GM18511 (cell line): ENCODE measurements at regions not wholly inside any gene's neighbourhood (a gene's known extent, or its start where the extent isn't known, plus 50 kb on each side); places are given as distances from the start of the nearest gene placed in this dataset.

Experiments
- ATAC-seq: cut with Tn5 transposase; IDR thresholded peaks from one replicate; pipeline ENCODE4 v1.9.1; 2021; ENCODE audit warnings: mild to moderate bottlenecking, moderate library complexity; ENCODE audit not compliant: unreplicated experiment

DNA sequence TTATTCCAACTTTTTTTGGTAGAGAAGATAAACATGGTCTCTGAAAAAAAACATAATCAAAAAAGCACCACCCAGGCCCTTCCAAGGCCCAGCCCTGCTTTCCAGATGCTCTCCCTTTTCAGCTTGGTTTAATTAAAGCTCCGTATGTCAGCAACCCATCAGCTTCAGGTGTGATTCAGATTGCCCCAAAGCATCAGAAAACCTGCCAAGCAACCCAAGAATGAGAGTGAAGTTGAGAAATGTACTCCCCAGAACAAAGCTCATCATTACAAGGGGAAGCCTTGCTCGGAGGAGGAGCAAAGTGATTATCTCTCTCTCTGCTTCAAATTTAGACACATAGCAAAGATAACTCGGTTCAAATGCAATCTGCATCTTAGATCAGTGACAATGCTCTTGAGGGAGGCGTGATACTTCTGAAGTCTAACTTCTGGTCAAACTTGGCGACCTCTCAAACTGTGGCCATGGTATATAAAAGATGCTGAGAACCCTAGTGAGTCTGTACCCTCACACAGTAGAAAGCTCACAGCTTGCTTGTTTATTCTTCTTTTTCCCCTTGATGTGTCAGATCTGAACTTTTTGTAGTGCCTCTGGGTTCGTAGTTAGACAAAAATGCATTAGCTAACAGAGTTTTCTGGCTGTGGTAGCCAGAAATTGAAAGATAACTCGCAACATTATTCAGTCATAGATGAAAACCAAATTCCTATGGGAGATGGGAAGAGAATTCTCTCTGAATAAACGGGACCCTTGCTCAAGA is 63.3 kb upstream of the ZC3H11B start:
- ATAC-seq, result no peak

DNA sequence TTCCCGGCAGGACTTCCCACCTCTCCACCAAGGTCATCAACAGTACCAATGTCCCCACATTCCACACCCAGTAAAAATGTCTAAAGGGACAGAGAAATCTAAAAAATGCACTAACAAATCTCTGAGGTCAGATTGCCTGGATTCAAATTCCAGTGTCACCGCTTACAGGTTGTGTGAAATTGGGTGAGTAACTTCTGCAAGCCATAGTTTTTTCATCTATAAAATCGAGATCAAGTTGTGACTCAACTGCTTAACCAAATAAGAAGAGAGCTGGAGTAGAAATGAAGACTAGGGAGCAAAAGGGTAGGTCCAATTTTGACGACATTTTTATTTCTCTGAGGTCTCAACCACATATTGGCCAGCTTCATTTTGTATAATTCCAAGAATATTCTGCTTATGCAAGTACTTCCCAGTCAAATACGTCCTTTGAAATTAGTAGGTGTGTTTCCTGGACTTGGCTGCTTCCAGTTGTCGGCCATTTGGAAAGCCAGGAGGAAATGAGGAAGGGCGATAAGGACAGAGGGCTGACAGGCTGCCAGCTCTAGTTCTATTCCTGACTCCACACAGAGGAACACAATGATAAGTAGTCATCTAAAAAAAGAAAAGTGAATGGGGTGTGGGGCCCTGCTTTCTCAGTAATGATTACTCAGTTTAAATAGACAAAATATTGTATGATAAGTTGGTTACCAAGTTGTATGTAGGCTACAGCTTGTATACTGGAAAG is 57.7 kb upstream of the ZC3H11B start:
- ATAC-seq, result no peak

GRCh38 chr1:219669556-219669955 is 56.7 kb upstream of the ZC3H11B start:
- ATAC-seq, result no peak

DNA sequence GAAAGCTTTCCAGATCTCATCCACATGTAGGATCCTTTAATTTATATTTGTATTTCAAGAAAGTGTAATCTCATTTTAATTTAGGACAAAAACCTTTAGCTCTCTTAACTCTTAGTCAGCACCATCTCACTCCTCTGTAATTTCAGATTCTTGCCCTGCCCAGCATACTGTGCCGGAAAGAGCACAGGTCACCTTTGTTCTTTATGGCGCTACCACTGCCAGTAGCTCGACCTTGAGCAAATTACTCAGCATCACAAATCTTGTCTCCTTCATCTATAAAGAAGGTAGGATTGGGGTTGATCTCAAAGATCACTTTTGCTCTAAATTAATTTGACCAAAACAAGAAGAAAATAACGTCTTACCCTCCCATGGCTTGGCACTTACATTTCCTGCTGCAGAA is 56.1 kb upstream of the ZC3H11B start:
- ATAC-seq, result no peak

DNA sequence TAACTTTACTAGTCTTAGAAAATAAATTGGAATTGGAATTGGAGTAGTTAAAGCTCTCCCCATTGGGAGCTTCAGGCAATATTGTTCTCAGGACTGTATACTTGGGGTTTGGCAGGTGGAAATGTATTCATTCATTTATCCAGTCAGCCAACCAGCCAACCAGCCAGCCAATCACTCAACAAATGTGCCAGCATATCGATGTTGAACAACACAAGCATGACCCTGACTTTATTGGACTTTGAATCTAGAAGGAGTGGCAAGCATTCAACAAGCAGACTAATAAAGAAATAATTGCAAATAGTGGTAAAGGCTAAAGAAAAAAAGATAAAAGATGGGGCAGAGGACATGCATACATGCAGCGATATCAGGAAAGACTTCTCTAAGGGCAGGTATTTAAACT is 55.5 kb upstream of the ZC3H11B start:
- no peak for ATAC-seq

GRCh38 chr1:219666242-219666641 is 53.3 kb upstream of the ZC3H11B start:
- no peak for ATAC-seq

GRCh38 chr1:219665089-219665488 is 52.2 kb upstream of the ZC3H11B start:
- ATAC-seq, result no peak

DNA sequence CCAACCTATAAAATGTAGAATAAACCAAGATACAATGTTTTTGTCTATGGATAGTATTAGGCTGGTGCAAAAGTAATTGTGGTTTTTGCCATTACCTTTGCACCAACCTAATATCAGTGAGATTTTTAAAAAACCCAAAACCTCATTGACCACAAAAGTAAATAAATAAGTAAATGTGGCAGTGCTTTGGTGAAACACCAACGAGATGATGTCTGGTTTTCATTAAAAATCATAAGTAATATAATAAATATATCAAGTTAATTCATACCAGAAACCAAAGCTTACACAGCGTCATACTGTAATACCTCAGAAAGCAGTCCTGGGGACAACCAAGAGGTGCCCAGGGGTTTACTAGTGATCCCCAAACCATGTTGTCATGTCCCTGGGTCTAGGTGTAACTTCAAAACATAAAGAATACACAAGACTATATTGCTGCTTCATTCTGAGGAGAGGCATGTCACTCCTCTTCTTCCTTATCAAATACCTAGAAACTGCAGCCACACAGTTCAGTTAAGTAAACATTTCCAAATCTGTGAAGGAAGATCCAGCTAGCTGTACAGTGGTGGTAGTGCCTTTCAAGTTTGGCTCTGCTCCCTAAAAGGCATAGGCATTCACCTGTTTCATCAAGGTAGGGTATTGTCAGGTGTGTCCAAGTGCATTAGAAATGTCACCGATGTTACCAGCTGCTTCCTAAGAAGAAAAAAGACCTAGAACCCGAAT is 51.6 kb upstream of the ZC3H11B start:
- no peak for ATAC-seq
